AG10803 (cell line): ENCODE measurements at regions not wholly inside any gene's neighbourhood (a gene's known extent, or its start where the extent isn't known, plus 50 kb on each side); places are given as distances from the start of the nearest gene placed in this dataset.

Experiments
- DNase-seq: peaks from one replicate; pipeline ENCODE4 v3.0.0; 2010; ENCODE audit warnings: low read depth
- H3K4me3 ChIP-seq: 2 replicates; pipeline ENCODE4 v1.5.1; 2011; ENCODE audit warnings: mild to moderate bottlenecking, low read length, control low read depth
- CTCF ChIP-seq: conservative IDR thresholded peaks from 2 replicates; pipeline ENCODE4 v1.5.1; 2011; ENCODE audit warnings: mild to moderate bottlenecking, low read length, control low read depth, inconsistent platforms

- no peak for TF ChIP-seq CTCF
- DNase-seq, result peak; percentile 50
- no peak overlapping the region for H3K4me3 ChIP-seq
Measured at GRCh38 chr6:50936277-50936681, 117.6 kb downstream of the TFAP2B start.

- H3K4me3 ChIP-seq, result no peak overlapping the region
- no peak for TF ChIP-seq CTCF
- DNase-seq, result no peak
Measured at GRCh38 chr6:50939931-50940330, 121.3 kb downstream of the TFAP2B start.

- H3K4me3 ChIP-seq, result no peak overlapping the region
- DNase-seq, result no peak
- no peak for TF ChIP-seq CTCF
Measured at GRCh38 chr6:50945789-50946188, 127.1 kb downstream of the TFAP2B start.

GRCh38 chr6:50952092-50952907 lies 133.6 kb downstream of the TFAP2B start:
- TF ChIP-seq CTCF, result no peak
- H3K4me3 ChIP-seq, result no peak overlapping the region
- DNase-seq, result peak; percentile 9

GRCh38 chr6:50956014-50956413 lies 137.3 kb downstream of the TFAP2B start:
- no peak for DNase-seq
- TF ChIP-seq CTCF, result no peak
- H3K4me3 ChIP-seq, result no peak overlapping the region

- DNase-seq, result no peak
- TF ChIP-seq CTCF, result no peak
- no peak overlapping the region for H3K4me3 ChIP-seq
Measured at GRCh38 chr6:50958148-50958697, 139.6 kb downstream of the TFAP2B start.

- no peak overlapping the region for H3K4me3 ChIP-seq
- TF ChIP-seq CTCF, result no peak
- DNase-seq, result no peak
Measured at GRCh38 chr6:50959081-50959641, 140.5 kb downstream of the TFAP2B start.
